ENCODE measurements at regions not wholly inside any gene's neighbourhood (a gene's known extent, or its start where the extent isn't known, plus 50 kb on each side); places are given as distances from the start of the nearest gene placed in this dataset.

- H3K9me3 ChIP-seq, result peaks cover 0 to 7% of the 10 kb centered on the region in 2 donors
- H3K4me1 ChIP-seq, result no peaks in the 10 kb centered on the region
- no peak overlapping the region for H3K27ac ChIP-seq
- TF ChIP-seq CTCF (IDR thresholded peaks at IDR 0.05) (no peak), POLR2A (IDR thresholded peaks at IDR 0.05) (no peak), POLR2AphosphoS5 (IDR thresholded peaks at IDR 0.05) (no peak)
- no peaks in the 10 kb centered on the region for H3K27me3 ChIP-seq
- no peak for DNase-seq (ENCODE audit: low spot score in 2 of 2)
- intact Hi-C loops (cut with DNase I; ENCODE audit: low total_unique reads), result no loop called here
- no peak overlapping the region for H3K4me3 ChIP-seq
- H3K36me3 ChIP-seq, result no peaks in the 10 kb centered on the region
Measured at GRCh38 chr6:132052096-132052495, 100.9 kb upstream of the CCN2 start.

- H3K4me1 ChIP-seq, result no peaks in the 10 kb centered on the region
- H3K9me3 ChIP-seq, result no peaks in the 10 kb centered on the region
- intact Hi-C loops (cut with DNase I; ENCODE audit: low total_unique reads), result no loop called here
- H3K4me3 ChIP-seq, result no peak overlapping the region
- H3K36me3 ChIP-seq, result no peaks in the 10 kb centered on the region
- no peak overlapping the region for H3K27ac ChIP-seq
- TF ChIP-seq CTCF (IDR thresholded peaks at IDR 0.05) (no peak), POLR2A (IDR thresholded peaks at IDR 0.05) (no peak), POLR2AphosphoS5 (IDR thresholded peaks at IDR 0.05) (no peak)
- DNase-seq (ENCODE audit: low spot score in 2 of 2), result no peak
- H3K27me3 ChIP-seq, result no peaks in the 10 kb centered on the region
Measured at GRCh38 chr6:132045877-132046276, 94.7 kb upstream of the CCN2 start.

- TF ChIP-seq CTCF (IDR thresholded peaks at IDR 0.05), result no peak
- TF ChIP-seq POLR2AphosphoS5 (IDR thresholded peaks at IDR 0.05), result no peak
- TF ChIP-seq POLR2A (IDR thresholded peaks at IDR 0.05), result no peak
- no peak for DNase-seq (ENCODE audit: low spot score in 2 of 2)
- intact Hi-C loops (cut with DNase I; ENCODE audit: low total_unique reads), result no loop called here
- no peak overlapping the region for H3K4me3 ChIP-seq
- no peaks in the 10 kb centered on the region for H3K9me3 ChIP-seq
- no peak overlapping the region for H3K27ac ChIP-seq
- H3K36me3 ChIP-seq, result no peaks in the 10 kb centered on the region
- H3K27me3 ChIP-seq, result no peaks in the 10 kb centered on the region
- no peaks in the 10 kb centered on the region for H3K4me1 ChIP-seq
Measured at GRCh38 chr6:132043148-132043547, 92.0 kb upstream of the CCN2 start.

GRCh38 chr6:132041706-132042105, 90.5 kb upstream of the CCN2 start:
- TF ChIP-seq POLR2AphosphoS5 (IDR thresholded peaks at IDR 0.05) (no peak), POLR2A (IDR thresholded peaks at IDR 0.05) (no peak), CTCF (IDR thresholded peaks at IDR 0.05) (no peak)

GRCh38 chr6:132028029-132028428, 76.9 kb upstream of the CCN2 start:
- H3K9me3 ChIP-seq, result no peaks in the 10 kb centered on the region
- no peak overlapping the region for H3K27ac ChIP-seq
- H3K4me3 ChIP-seq, result no peak overlapping the region
- no peaks in the 10 kb centered on the region for H3K27me3 ChIP-seq
- no peak for DNase-seq (ENCODE audit: low spot score in 2 of 2)
- no peak for TF ChIP-seq POLR2A (IDR thresholded peaks at IDR 0.05)
- no peak for TF ChIP-seq CTCF (IDR thresholded peaks at IDR 0.05)
- no peak for TF ChIP-seq POLR2AphosphoS5 (IDR thresholded peaks at IDR 0.05)
- H3K36me3 ChIP-seq, result no peaks in the 10 kb centered on the region
- intact Hi-C loops (cut with DNase I; ENCODE audit: low total_unique reads), result no loop called here
- H3K4me1 ChIP-seq, result no peaks in the 10 kb centered on the region

More at GRCh38 chr6:132041706-132042105, 90.5 kb upstream of the CCN2 start:
- H3K9me3 ChIP-seq, result no peaks in the 10 kb centered on the region
- H3K27me3 ChIP-seq, result no peaks in the 10 kb centered on the region
- no peaks in the 10 kb centered on the region for H3K4me1 ChIP-seq
- no peak for DNase-seq (ENCODE audit: low spot score in 2 of 2)
- no peak overlapping the region for H3K27ac ChIP-seq
- no peak overlapping the region for H3K4me3 ChIP-seq
- H3K36me3 ChIP-seq, result no peaks in the 10 kb centered on the region
- intact Hi-C loops (cut with DNase I; ENCODE audit: low total_unique reads), result no loop called here
